MM.1S (cell line): ENCODE measurements at regions not wholly inside any gene's neighbourhood (a gene's known extent, or its start where the extent isn't known, plus 50 kb on each side); places are given as distances from the start of the nearest gene placed in this dataset.

Source experiments
- DNase-seq: peaks from one replicate; pipeline ENCODE4 v3.0.0-alpha.2; 2015
- H2AFZ ChIP-seq: fragments of 300-600 bp; sonication (generic); 2 replicates; pipeline ENCODE4 v1.6.0; 2016; ENCODE audit warnings: antibody characterized with exemption, low read length
- H3F3A ChIP-seq: fragments of 300-600 bp; sonication (generic); 2 replicates; pipeline ENCODE4 v1.6.1; 2016; ENCODE audit warnings: mild to moderate bottlenecking, antibody characterized with exemption, low read length, moderate library complexity, mixed read lengths; ENCODE audit not compliant: insufficient read depth
- H3K27ac ChIP-seq: fragments of 300-600 bp; sonication (generic); 2 replicates; pipeline ENCODE4 v1.5.1; 2016; ENCODE audit warnings: mild to moderate bottlenecking, low read length
- H3K27me3 ChIP-seq: fragments of 300-600 bp; sonication (generic); replicated peaks from 2 replicates; pipeline ENCODE4 v1.6.0; 2016; ENCODE audit warnings: low read length; ENCODE audit not compliant: insufficient read depth
- H3K36me3 ChIP-seq: fragments of 300-600 bp; sonication (generic); replicated peaks from 2 replicates; pipeline ENCODE4 v1.6.1; 2016; ENCODE audit warnings: mild to moderate bottlenecking, low read length, mixed read lengths; ENCODE audit not compliant: insufficient read depth
- H3K4me1 ChIP-seq: fragments of 300-600 bp; sonication (generic); 2 replicates; pipeline ENCODE4 v1.6.1; 2016; ENCODE audit warnings: low read length, mixed read lengths
- H3K4me2 ChIP-seq: fragments of 300-600 bp; sonication (generic); 2 replicates; pipeline ENCODE4 v1.6.0; 2016; ENCODE audit warnings: low read depth, low read length
- H3K4me3 ChIP-seq: fragments of 300-600 bp; sonication (generic); 2 replicates; pipeline ENCODE4 v1.5.1; 2016; ENCODE audit warnings: low read length, mixed read lengths
- H3K79me2 ChIP-seq: fragments of 300-600 bp; sonication (generic); 2 replicates; pipeline ENCODE4 v1.6.1; 2016; ENCODE audit warnings: mixed run types, low read length, mixed read lengths
- H3K9ac ChIP-seq: fragments of 300-600 bp; sonication (generic); 2 replicates; pipeline ENCODE4 v1.6.1; 2016; ENCODE audit warnings: low read length, mixed read lengths
- H3K9me2 ChIP-seq: fragments of 300-600 bp; sonication (generic); replicated peaks from 2 replicates; pipeline ENCODE4 v1.6.1; 2016; ENCODE audit warnings: mild to moderate bottlenecking, low read length, mixed read lengths; ENCODE audit not compliant: insufficient read depth
- H3K9me3 ChIP-seq: fragments of 300-600 bp; sonication (generic); replicated peaks from 2 replicates; pipeline ENCODE4 v1.6.1; 2016; ENCODE audit warnings: mild to moderate bottlenecking, low read length, mixed read lengths; ENCODE audit not compliant: insufficient read depth
- H4K20me1 ChIP-seq: fragments of 300-600 bp; sonication (generic); 2 replicates; pipeline ENCODE4 v1.6.1; 2016; ENCODE audit warnings: mild to moderate bottlenecking, low read length, moderate library complexity, mixed read lengths; ENCODE audit not compliant: insufficient read depth
- CTCF ChIP-seq: fragments of 300-600 bp; sonication (generic); IDR thresholded peaks from 2 replicates; pipeline ENCODE4 v1.5.1; 2016; ENCODE audit warnings: antibody characterized with exemption, low read length, mixed read lengths
- EZH2 ChIP-seq: fragments of 300-600 bp; sonication (generic); optimal IDR thresholded peaks from 2 replicates; pipeline ENCODE3; 2017; ENCODE audit warnings: low read depth, mild to moderate bottlenecking, antibody characterized with exemption, low read length, mixed read lengths
- EZH2phosphoT487 ChIP-seq: fragments of 300-600 bp; sonication (generic); IDR thresholded peaks from 2 replicates; pipeline ENCODE4 v1.6.1; 2018; ENCODE audit warnings: antibody characterized with exemption, low read length

- no peaks in the 10 kb centered on the region for H3K9me3 ChIP-seq
- no peaks in the 10 kb centered on the region for H3F3A ChIP-seq
- no peaks in the 10 kb centered on the region for H3K9me2 ChIP-seq
- H3K4me2 ChIP-seq: no peak overlapping the region
- TF ChIP-seq CTCF (no peak), EZH2 (no peak), EZH2phosphoT487 (no peak)
- no peaks in the 10 kb centered on the region for H3K79me2 ChIP-seq
- H3K9ac ChIP-seq: no peak overlapping the region
- no peaks in the 10 kb centered on the region for H3K36me3 ChIP-seq
- no peak overlapping the region for H3K27ac ChIP-seq
- H3K27me3 ChIP-seq: no peaks in the 10 kb centered on the region
- no peak overlapping the region for H3K4me3 ChIP-seq
- no peaks in the 10 kb centered on the region for H4K20me1 ChIP-seq
- H2AFZ ChIP-seq: no peak overlapping the region
- no peak for DNase-seq
- H3K4me1 ChIP-seq: no peaks in the 10 kb centered on the region
These were observed 141.2 kb downstream of the DHX15 start for GRCh38 chr4:24443200-24443599.

- Histone ChIP-seq H3K4me2 (no peak overlapping the region), H3K9ac (no peak overlapping the region), H4K20me1 (no peaks in the 10 kb centered on the region), H3K79me2 (no peaks in the 10 kb centered on the region), H3K4me3 (no peak overlapping the region), H2AFZ (no peak overlapping the region), H3K27me3 (no peaks in the 10 kb centered on the region), H3K9me2 (no peaks in the 10 kb centered on the region), H3K36me3 (no peaks in the 10 kb centered on the region), H3K27ac (no peak overlapping the region), H3F3A (no peaks in the 10 kb centered on the region), H3K4me1 (no peaks in the 10 kb centered on the region), H3K9me3 (no peaks in the 10 kb centered on the region)
- TF ChIP-seq CTCF: no peak
- no peak for TF ChIP-seq EZH2
- no peak for TF ChIP-seq EZH2phosphoT487
- no peak for DNase-seq
These were observed 143.6 kb downstream of the DHX15 start for GRCh38 chr4:24440765-24441164.

- Histone ChIP-seq H3K36me3 (no peaks in the 10 kb centered on the region), H3K27me3 (no peaks in the 10 kb centered on the region), H3K27ac (no peak overlapping the region), H3K9me3 (no peaks in the 10 kb centered on the region), H3K4me3 (no peak overlapping the region), H3K9me2 (no peaks in the 10 kb centered on the region), H3F3A (no peaks in the 10 kb centered on the region), H3K4me1 (no peaks in the 10 kb centered on the region), H4K20me1 (no peaks in the 10 kb centered on the region), H2AFZ (no peak overlapping the region), H3K79me2 (no peaks in the 10 kb centered on the region), H3K4me2 (no peak overlapping the region), H3K9ac (no peak overlapping the region)
- DNase-seq: no peak
- TF ChIP-seq EZH2phosphoT487 (no peak), CTCF (no peak)
These were observed 150.1 kb downstream of the DHX15 start for GRCh38 chr4:24434241-24434640.
